H1 (cell line): ENCODE measurements at regions not wholly inside any gene's neighbourhood (a gene's known extent, or its start where the extent isn't known, plus 50 kb on each side); places are given as distances from the start of the nearest gene placed in this dataset.

Experiments used
- CTCF ChIA-PET: fragments of 300-600 bp; sonication (Branson Sonifier 250); formaldehyde crosslinking; loops from one replicate; lab custom pipeline; 2021; ENCODE audit not compliant: partially characterized antibody; lab: Charles Lee
- POLR2A ChIA-PET: fragments of 300-600 bp; sonication (Branson Sonifier 250); formaldehyde crosslinking; loops from one replicate; lab custom pipeline; 2021; ENCODE audit warnings: inconsistent platforms; ENCODE audit not compliant: partially characterized antibody; lab: Charles Lee
- DNase-seq, 2 experiments: peaks; one replicate each; pipeline versions ENCODE4 v3.0.0 to v3.0.0-alpha.2; 2010 to 2022; ENCODE audit warnings: low spot score in 2 of 2, low read depth in 1 of 2, mixed read lengths in 1 of 2
- FAIRE-seq: peaks from 2 replicates; lab custom pipeline; 2011; peaks lifted over from hg19 to GRCh38; lab: Jason Lieb, UNC
- H2AFZ ChIP-seq: 2 replicates; pipeline ENCODE4 v1.8.1; 2012; ENCODE audit warnings: low read length, inconsistent platforms
- H2AK5ac ChIP-seq: 2 replicates; pipeline ENCODE4 v1.6.1; 2013; ENCODE audit warnings: low read depth, low read length
- H2BK120ac ChIP-seq: replicated peaks from 2 replicates; pipeline ENCODE3; 2013; ENCODE audit warnings: low read depth, low read length, inconsistent platforms
- H2BK12ac ChIP-seq: 2 replicates; pipeline ENCODE4 v1.6.1; 2013; ENCODE audit warnings: low read depth, low read length
- H2BK15ac ChIP-seq: 2 replicates; pipeline ENCODE4 v1.6.1; 2013; ENCODE audit warnings: low read length
- H2BK20ac ChIP-seq: 2 replicates; pipeline ENCODE4 v1.6.1; 2013; ENCODE audit warnings: low read length
- H2BK5ac ChIP-seq: 2 replicates; pipeline ENCODE4 v1.6.1; 2013; ENCODE audit warnings: low read depth, low read length
- H3K14ac ChIP-seq: 2 replicates; pipeline ENCODE4 v1.6.1; 2013; ENCODE audit warnings: inconsistent platforms; ENCODE audit not compliant: insufficient read length
- H3K18ac ChIP-seq: 2 replicates; pipeline ENCODE4 v1.6.1; 2013; ENCODE audit warnings: low read length; ENCODE audit errors: extremely low read depth
- H3K23ac ChIP-seq: 2 replicates; pipeline ENCODE4 v1.6.1; 2013; ENCODE audit warnings: inconsistent platforms; ENCODE audit not compliant: insufficient read length
- H3K23me2 ChIP-seq: 2 replicates; pipeline ENCODE4 v1.6.1; 2013; ENCODE audit warnings: low read depth, low read length
- H3K27ac ChIP-seq: 2 replicates; pipeline ENCODE4 v1.6.1; 2011; ENCODE audit warnings: low read depth, low read length, inconsistent platforms
- H3K27me3 ChIP-seq, 4 experiments: replicated peaks in 1 of 4; 1 replicate in 1 of 4; 2 replicates in 3 of 4; pipeline versions ENCODE4 v1.6.1 to v1.8.1; 2011 to 2013; ENCODE audit warnings: low read length in 3 of 4, mild to moderate bottlenecking in 3 of 4, inconsistent platforms in 2 of 4, mixed read lengths in 2 of 4, moderate library complexity in 1 of 4; ENCODE audit not compliant: control insufficient read depth in 3 of 4, insufficient read depth in 3 of 4; ENCODE audit errors: extremely low read depth in 1 of 4
- H3K36me3 ChIP-seq, 4 experiments: 2 replicates each; pipeline versions ENCODE4 v1.6.1 to v1.8.1; 2011 to 2013; ENCODE audit warnings: mild to moderate bottlenecking in 4 of 4, low read length in 3 of 4, moderate library complexity in 2 of 4, control low read depth in 1 of 4, inconsistent platforms in 1 of 4; ENCODE audit not compliant: insufficient read depth in 4 of 4, control insufficient read depth in 2 of 4
- H3K4ac ChIP-seq: replicated peaks from 2 replicates; pipeline ENCODE3; 2013; ENCODE audit warnings: low read length, low read depth, mixed read lengths, inconsistent platforms; ENCODE audit not compliant: insufficient read length
- H3K4me1 ChIP-seq, 4 experiments: replicated peaks in 1 of 4; 1 replicate in 1 of 4; 2 replicates in 3 of 4; pipeline versions ENCODE4 v1.6.1 to v1.8.1; 2011 to 2013; ENCODE audit warnings: low read length in 3 of 4, inconsistent platforms in 2 of 4, mixed read lengths in 1 of 4; ENCODE audit not compliant: insufficient read depth in 4 of 4, control insufficient read depth in 3 of 4
- H3K4me2 ChIP-seq, 2 experiments: 2 replicates each; pipeline versions ENCODE4 v1.6.1 to v1.8.1; 2011 to 2013; ENCODE audit warnings: low read depth in 2 of 2, low read length in 2 of 2, control low read depth in 1 of 2, inconsistent platforms in 1 of 2, mild to moderate bottlenecking in 1 of 2; ENCODE audit not compliant: insufficient read depth in 1 of 2
- H3K4me3 ChIP-seq, 4 experiments: fragments of 200-600, 300-600 bp in 1 of 4; sonication (generic), shearing (Covaris generic), sonication (Bioruptor Twin) in 1 of 4; 2 replicates each; pipeline versions ENCODE4 v1.5.1 to v1.8.1; 2011 to 2016; ENCODE audit warnings: low read length in 4 of 4, low read depth in 3 of 4, control low read depth in 2 of 4, inconsistent platforms in 2 of 4, mild to moderate bottlenecking in 2 of 4, mixed read lengths in 1 of 4, moderate library complexity in 1 of 4; ENCODE audit not compliant: insufficient read depth in 2 of 4; ENCODE audit errors: extremely low read depth in 1 of 4
- H3K56ac ChIP-seq: replicated peaks from 2 replicates; pipeline ENCODE3; 2013; ENCODE audit warnings: low read depth, mild to moderate bottlenecking, mixed read lengths, low read length, inconsistent platforms; ENCODE audit not compliant: insufficient read length
- H3K79me1 ChIP-seq: 2 replicates; pipeline ENCODE4 v1.6.1; 2013; ENCODE audit warnings: low read depth, low read length, control low read depth
- H3K79me2 ChIP-seq, 2 experiments: 2 replicates each; pipeline versions ENCODE4 v1.6.1 to v1.8.1; 2012 to 2013; ENCODE audit warnings: low read length in 2 of 2, mild to moderate bottlenecking in 2 of 2, inconsistent platforms in 1 of 2; ENCODE audit not compliant: insufficient read depth in 2 of 2, control insufficient read depth in 1 of 2
- H3K9ac ChIP-seq, 4 experiments: replicated peaks in 1 of 4; 1 replicate in 1 of 4; 2 replicates in 3 of 4; pipeline versions ENCODE4 v1.6.1 to v1.8.1; 2011 to 2013; ENCODE audit warnings: low read depth in 3 of 4, low read length in 3 of 4, control low read depth in 2 of 4, mild to moderate bottlenecking in 2 of 4, moderate library complexity in 2 of 4, inconsistent platforms in 1 of 4; ENCODE audit errors: extremely low read depth in 1 of 4
- H3K9me3 ChIP-seq, 2 experiments: 2 replicates each; pipeline versions ENCODE4 v1.6.1 to v1.8.1; 2012 to 2013; ENCODE audit warnings: mild to moderate bottlenecking in 2 of 2, moderate library complexity in 2 of 2, control low read depth in 1 of 2, inconsistent platforms in 1 of 2, low read depth in 1 of 2, low read length in 1 of 2, mixed read lengths in 1 of 2; ENCODE audit not compliant: insufficient read depth in 2 of 2
- H4K20me1 ChIP-seq, 2 experiments: replicated peaks in 1 of 2; 2 replicates each; pipeline versions ENCODE3 to v1.8.1; 2011 to 2013; ENCODE audit warnings: inconsistent platforms in 2 of 2, low read length in 2 of 2, mild to moderate bottlenecking in 1 of 2; ENCODE audit not compliant: insufficient read depth in 2 of 2, control insufficient read depth in 1 of 2
- H4K5ac ChIP-seq: 2 replicates; pipeline ENCODE4 v1.6.1; 2013; ENCODE audit warnings: low read length, low read depth, mixed read lengths, inconsistent platforms; ENCODE audit not compliant: insufficient read length
- H4K8ac ChIP-seq: 2 replicates; pipeline ENCODE4 v1.8.0; 2013; ENCODE audit warnings: mild to moderate bottlenecking, moderate library complexity, low read length, inconsistent platforms; ENCODE audit not compliant: insufficient read depth; ENCODE audit errors: extremely low read depth
- H4K91ac ChIP-seq: replicated peaks from 2 replicates; pipeline ENCODE3; 2013; ENCODE audit warnings: low read length, mixed read lengths, inconsistent platforms; ENCODE audit not compliant: insufficient read length
- CHD2 ChIP-seq: IDR thresholded peaks from 2 replicates; pipeline ENCODE4 v1.6.1; 2012; ENCODE audit warnings: low read length, improper control_type of control experiment
- CTCF ChIP-seq, 3 experiments: IDR thresholded peaks; 1 replicate in 2 of 3; 2 replicates in 1 of 3; pipeline versions ENCODE4 v1.5.1 to v1.6.1; 2011; ENCODE audit warnings: low read length in 3 of 3, mild to moderate bottlenecking in 3 of 3, inconsistent platforms in 2 of 3, low read depth in 1 of 3, moderate library complexity in 1 of 3; ENCODE audit not compliant: insufficient read depth in 1 of 3; ENCODE audit errors: control extremely low read depth in 1 of 3
- WGBS, 2 experiments: shearing (Covaris generic) in 1 of 2; methylation state at CpG; one replicate each; pipeline versions ENCODE4 v1.1.6 to v1.1.7; 2013 to 2015; ENCODE audit warnings: low lambda C conversion rate in 2 of 2, mixed read lengths in 2 of 2, inconsistent platforms in 1 of 2, low coverage in 1 of 2, missing lambda C conversion rate in 1 of 2; ENCODE audit not compliant: insufficient replicate concordance in 2 of 2, insufficient coverage in 1 of 2, insufficient read length in 1 of 2; ENCODE audit errors: extremely low coverage in 1 of 2, missing lambda C conversion rate in 1 of 2; 5-methylcytosine and 5-hydroxymethylcytosine counted together

GRCh38 chr17:77054936-77055335 lies 85.8 kb upstream of the SEC14L1 start:
- no peak overlapping the region for H3K23ac ChIP-seq
- no peaks in the 10 kb centered on the region; the same call in 1 of the 2 replicates for H3K23me2 ChIP-seq
- H3K4me1 ChIP-seq: peaks cover 0 to 2% (median 0%) of the 10 kb centered on the region in 4 experiments; a peak in 3 of 7 replicates
- no peak overlapping the region for H3K14ac ChIP-seq
- DNase-seq (no peak), FAIRE-seq (no peak)
- H4K8ac ChIP-seq: peak overlapping the region; percentile 22; the same call in 1 of the 2 replicates
- no peak overlapping the region; the same call in 1 of the 2 replicates for H2BK20ac ChIP-seq
- H3K56ac ChIP-seq: no peak overlapping the region
- WGBS, 2 experiments: 70% methylated on average over 10 of the region's 10 CpGs; no CpG with 5 or more reads in 1 of the 2 experiments
- no peak overlapping the region for H2BK5ac ChIP-seq
- peak overlapping the region; percentile 97; the same call in 1 of the 2 replicates for H2AK5ac ChIP-seq
- no peak overlapping the region for H3K4me3 ChIP-seq
- H3K36me3 ChIP-seq: no peaks in the 10 kb centered on the region; a peak in 1 of 8 replicates
- no peak overlapping the region for H3K4me2 ChIP-seq
- ChIA-PET CTCF (interaction anchor here (0.6 to 5.2 kb wide), 13 partner anchors 8 to 211 kb away, joined by 3 to 83 read pairs (median 8); partner anchors contain the start of gene MGAT5B), POLR2A (interaction anchor here (0.7 to 2.0 kb wide), 3 partner anchors 26 to 35 kb away, joined by 3 to 6 read pairs (median 4); no protein-coding TSS in a partner anchor)
- H3K27me3 ChIP-seq: no peaks in the 10 kb centered on the region
- H2AFZ ChIP-seq: no peak overlapping the region
- TF ChIP-seq CTCF (IDR thresholded peaks at IDR 0.05; ENCODE audit: control extremely low read depth in 1 of 3, insufficient read depth in 1 of 3, low read depth in 1 of 3, low read length in 3 of 3): peak in 1 of 3 experiments; percentile 17; a peak in 1 of 4 replicates
- no peak for TF ChIP-seq CHD2
- no peak overlapping the region for H4K91ac ChIP-seq
- no peak overlapping the region for H3K18ac ChIP-seq
- H3K4ac ChIP-seq: no peak overlapping the region
- no peaks in the 10 kb centered on the region for H3K79me2 ChIP-seq
- no peak overlapping the region for H2BK15ac ChIP-seq
- no peaks in the 10 kb centered on the region for H3K79me1 ChIP-seq
- H2BK12ac ChIP-seq: no peak overlapping the region; the same call in 1 of the 2 replicates
- H3K9ac ChIP-seq: no peak overlapping the region
- H4K20me1 ChIP-seq: no peaks in the 10 kb centered on the region
- H4K5ac ChIP-seq: no peak overlapping the region
- no peaks in the 10 kb centered on the region for H3K9me3 ChIP-seq
- H3K27ac ChIP-seq: no peak overlapping the region
- no peak overlapping the region for H2BK120ac ChIP-seq
